ENCODE measurements at regions not wholly inside any gene's neighbourhood (a gene's known extent, or its start where the extent isn't known, plus 50 kb on each side); places are given as distances from the start of the nearest gene placed in this dataset.

- TF ChIP-seq EP300 (IDR thresholded peaks at IDR 0.05) (no peak), CTCF (IDR thresholded peaks at IDR 0.05) (no peak), POLR2AphosphoS5 (IDR thresholded peaks at IDR 0.05) (no peak)
These were observed 331.0 kb downstream of the HS3ST1 start for GRCh38 chr4:11097725-11098124.

All from upper lobe of left lung (tissue), 4 donors.